Neural cell (in vitro differentiated cells): ENCODE measurements at regions not wholly inside any gene's neighbourhood (a gene's known extent, or its start where the extent isn't known, plus 50 kb on each side); places are given as distances from the start of the nearest gene placed in this dataset.

Experiments
- EP300 ChIP-seq: fragments of 450-650 bp; conservative IDR thresholded peaks from 2 replicates; pipeline ENCODE4 v1.6.1; 2014; ENCODE audit warnings: antibody characterized with exemption, mild to moderate bottlenecking, moderate library complexity; ENCODE audit not compliant: poor library complexity, severe bottlenecking
- EZH2 ChIP-seq: fragments of 200-600, 300-800 bp; shearing (Covaris generic), sonication (generic); IDR thresholded peaks from 2 replicates; pipeline ENCODE4 v1.6.1; 2014; ENCODE audit warnings: antibody characterized with exemption, low read length, borderline replicate concordance, mild to moderate bottlenecking; ENCODE audit not compliant: insufficient read depth, poor library complexity, severe bottlenecking
- MXI1 ChIP-seq: fragments of 450-650 bp; conservative IDR thresholded peaks from 2 replicates; pipeline ENCODE4 v1.6.1; 2014; ENCODE audit warnings: antibody characterized with exemption, mild to moderate bottlenecking; ENCODE audit not compliant: poor library complexity, severe bottlenecking
- POLR2AphosphoS5 ChIP-seq: IDR thresholded peaks from 2 replicates; pipeline ENCODE4 v1.6.1; 2012
- SMC3 ChIP-seq: fragments of 450-650 bp; conservative IDR thresholded peaks from 2 replicates; pipeline ENCODE4 v1.6.1; 2014; ENCODE audit warnings: antibody characterized with exemption, mild to moderate bottlenecking, moderate library complexity; ENCODE audit not compliant: poor library complexity
- TF ChIP-seq, protein P1 (sequence below): fragments of 450-650 bp; IDR thresholded peaks from 2 replicates; pipeline ENCODE4 v1.5.1; 2014; ENCODE audit warnings: antibody characterized with exemption, mild to moderate bottlenecking, moderate library complexity; ENCODE audit not compliant: poor library complexity, severe bottlenecking
- TF ChIP-seq, protein P2 (sequence below): IDR thresholded peaks from 2 replicates; pipeline ENCODE4 v1.6.1; 2012; ENCODE audit warnings: borderline replicate concordance

DNA sequence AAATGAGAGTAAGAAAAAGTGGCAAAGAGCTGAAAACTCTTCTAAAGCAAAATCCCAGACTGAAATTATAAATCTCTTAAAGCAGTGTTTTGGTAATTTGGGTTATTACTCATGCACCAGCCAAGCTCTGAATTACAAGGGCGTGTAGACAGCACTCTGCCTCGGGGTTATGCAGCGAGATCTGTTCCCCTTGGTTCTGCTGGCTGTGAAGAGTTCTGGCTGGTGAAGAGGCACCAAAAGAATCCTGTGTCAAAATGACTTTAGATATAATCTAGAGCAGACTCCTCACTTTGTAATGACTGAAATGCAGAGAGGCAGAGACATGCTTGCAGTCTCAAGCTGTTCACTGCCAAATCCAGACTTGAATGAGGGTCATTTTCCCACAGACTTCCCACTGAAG is 461.8 kb upstream of the CXADR start:
- no peak for TF ChIP-seq SMC3
- TF ChIP-seq POLR2AphosphoS5, result no peak
- TF ChIP-seq EZH2, result no peak
- TF ChIP-seq, protein P1, sequence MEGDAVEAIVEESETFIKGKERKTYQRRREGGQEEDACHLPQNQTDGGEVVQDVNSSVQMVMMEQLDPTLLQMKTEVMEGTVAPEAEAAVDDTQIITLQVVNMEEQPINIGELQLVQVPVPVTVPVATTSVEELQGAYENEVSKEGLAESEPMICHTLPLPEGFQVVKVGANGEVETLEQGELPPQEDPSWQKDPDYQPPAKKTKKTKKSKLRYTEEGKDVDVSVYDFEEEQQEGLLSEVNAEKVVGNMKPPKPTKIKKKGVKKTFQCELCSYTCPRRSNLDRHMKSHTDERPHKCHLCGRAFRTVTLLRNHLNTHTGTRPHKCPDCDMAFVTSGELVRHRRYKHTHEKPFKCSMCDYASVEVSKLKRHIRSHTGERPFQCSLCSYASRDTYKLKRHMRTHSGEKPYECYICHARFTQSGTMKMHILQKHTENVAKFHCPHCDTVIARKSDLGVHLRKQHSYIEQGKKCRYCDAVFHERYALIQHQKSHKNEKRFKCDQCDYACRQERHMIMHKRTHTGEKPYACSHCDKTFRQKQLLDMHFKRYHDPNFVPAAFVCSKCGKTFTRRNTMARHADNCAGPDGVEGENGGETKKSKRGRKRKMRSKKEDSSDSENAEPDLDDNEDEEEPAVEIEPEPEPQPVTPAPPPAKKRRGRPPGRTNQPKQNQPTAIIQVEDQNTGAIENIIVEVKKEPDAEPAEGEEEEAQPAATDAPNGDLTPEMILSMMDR, result no peak
- TF ChIP-seq MXI1, result no peak
- TF ChIP-seq, protein P2, sequence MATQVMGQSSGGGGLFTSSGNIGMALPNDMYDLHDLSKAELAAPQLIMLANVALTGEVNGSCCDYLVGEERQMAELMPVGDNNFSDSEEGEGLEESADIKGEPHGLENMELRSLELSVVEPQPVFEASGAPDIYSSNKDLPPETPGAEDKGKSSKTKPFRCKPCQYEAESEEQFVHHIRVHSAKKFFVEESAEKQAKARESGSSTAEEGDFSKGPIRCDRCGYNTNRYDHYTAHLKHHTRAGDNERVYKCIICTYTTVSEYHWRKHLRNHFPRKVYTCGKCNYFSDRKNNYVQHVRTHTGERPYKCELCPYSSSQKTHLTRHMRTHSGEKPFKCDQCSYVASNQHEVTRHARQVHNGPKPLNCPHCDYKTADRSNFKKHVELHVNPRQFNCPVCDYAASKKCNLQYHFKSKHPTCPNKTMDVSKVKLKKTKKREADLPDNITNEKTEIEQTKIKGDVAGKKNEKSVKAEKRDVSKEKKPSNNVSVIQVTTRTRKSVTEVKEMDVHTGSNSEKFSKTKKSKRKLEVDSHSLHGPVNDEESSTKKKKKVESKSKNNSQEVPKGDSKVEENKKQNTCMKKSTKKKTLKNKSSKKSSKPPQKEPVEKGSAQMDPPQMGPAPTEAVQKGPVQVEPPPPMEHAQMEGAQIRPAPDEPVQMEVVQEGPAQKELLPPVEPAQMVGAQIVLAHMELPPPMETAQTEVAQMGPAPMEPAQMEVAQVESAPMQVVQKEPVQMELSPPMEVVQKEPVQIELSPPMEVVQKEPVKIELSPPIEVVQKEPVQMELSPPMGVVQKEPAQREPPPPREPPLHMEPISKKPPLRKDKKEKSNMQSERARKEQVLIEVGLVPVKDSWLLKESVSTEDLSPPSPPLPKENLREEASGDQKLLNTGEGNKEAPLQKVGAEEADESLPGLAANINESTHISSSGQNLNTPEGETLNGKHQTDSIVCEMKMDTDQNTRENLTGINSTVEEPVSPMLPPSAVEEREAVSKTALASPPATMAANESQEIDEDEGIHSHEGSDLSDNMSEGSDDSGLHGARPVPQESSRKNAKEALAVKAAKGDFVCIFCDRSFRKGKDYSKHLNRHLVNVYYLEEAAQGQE, result no peak
- TF ChIP-seq EP300, result no peak
